ENCODE measurements at regions not wholly inside any gene's neighbourhood (a gene's known extent, or its start where the extent isn't known, plus 50 kb on each side); places are given as distances from the start of the nearest gene placed in this dataset.

- H3K79me2 ChIP-seq (ENCODE audit: control insufficient read depth in 1 of 2, insufficient read depth in 2 of 2, low read length in 2 of 2), result no peaks in the 10 kb centered on the region
- FAIRE-seq, result no peak
Measured at GRCh38 chr3:18998069-18998468, 150.2 kb upstream of the KCNH8 start.

More at GRCh38 chr3:18998069-18998468, 150.2 kb upstream of the KCNH8 start:
- Histone ChIP-seq H2AFZ (ENCODE audit: low read length) (no peak overlapping the region), H3K14ac (ENCODE audit: insufficient read length) (no peak overlapping the region), H3K56ac (replicated peaks; ENCODE audit: insufficient read length, low read depth, low read length) (no peak overlapping the region), H4K91ac (replicated peaks; ENCODE audit: insufficient read length, low read length) (no peak overlapping the region), H3K79me1 (ENCODE audit: low read depth, low read length) (no peaks in the 10 kb centered on the region), H2BK120ac (replicated peaks; ENCODE audit: low read depth, low read length) (no peak overlapping the region), H3K23ac (ENCODE audit: insufficient read length) (no peak overlapping the region), H4K8ac (ENCODE audit: extremely low read depth, insufficient read depth, low read length) (no peak overlapping the region), H2BK20ac (ENCODE audit: low read length) (no peak overlapping the region), H3K4ac (replicated peaks; ENCODE audit: insufficient read length, low read depth, low read length) (no peak overlapping the region), H2AK5ac (ENCODE audit: low read depth, low read length) (no peak overlapping the region), H3K4me2 (ENCODE audit: insufficient read depth in 1 of 2, low read depth in 2 of 2, low read length in 2 of 2) (no peak overlapping the region), H3K9me3 (ENCODE audit: insufficient read depth in 2 of 2, low read depth in 1 of 2, low read length in 1 of 2) (peaks cover 10 to 13% of the 10 kb centered on the region in 2 experiments), H4K5ac (ENCODE audit: insufficient read length, low read depth, low read length) (no peak overlapping the region), H3K4me1 (replicated peaks in 1 of 4; ENCODE audit: control insufficient read depth in 3 of 4, insufficient read depth in 4 of 4, low read length in 3 of 4) (peaks cover 0 to under 1% (median 0%) of the 10 kb centered on the region in 4 experiments; a peak in 1 of 7 replicates), H3K27ac (ENCODE audit: low read depth, low read length) (no peak overlapping the region), H3K23me2 (ENCODE audit: low read depth, low read length) (no peaks in the 10 kb centered on the region), H3K9ac (replicated peaks in 1 of 4; ENCODE audit: extremely low read depth in 1 of 4, low read depth in 3 of 4, low read length in 3 of 4) (no peak overlapping the region), H3K27me3 (replicated peaks in 1 of 4; ENCODE audit: control insufficient read depth in 3 of 4, extremely low read depth in 1 of 4, insufficient read depth in 3 of 4, low read length in 3 of 4) (no peaks in the 10 kb centered on the region), H3K36me3 (ENCODE audit: control insufficient read depth in 2 of 4, insufficient read depth in 4 of 4, low read length in 3 of 4) (no peaks in the 10 kb centered on the region; a peak in 1 of 8 replicates), H3K18ac (ENCODE audit: extremely low read depth, low read length) (no peak overlapping the region), H3K4me3 (ENCODE audit: extremely low read depth in 1 of 4, insufficient read depth in 2 of 4, low read depth in 3 of 4, low read length in 4 of 4) (no peak overlapping the region), H4K20me1 (replicated peaks in 1 of 2; ENCODE audit: control insufficient read depth in 1 of 2, insufficient read depth in 2 of 2, low read length in 2 of 2) (no peaks in the 10 kb centered on the region), H2BK15ac (ENCODE audit: low read length) (no peak overlapping the region), H2BK12ac (ENCODE audit: low read depth, low read length) (no peak overlapping the region), H2BK5ac (ENCODE audit: low read depth, low read length) (no peak overlapping the region)
- ChIA-PET CTCF (ENCODE audit: partially characterized antibody) (no interaction called here), POLR2A (ENCODE audit: partially characterized antibody) (no interaction called here)
- WGBS, 2 experiments (ENCODE audit: extremely low coverage in 1 of 2, insufficient coverage in 1 of 2, insufficient read length in 1 of 2, insufficient replicate concordance in 2 of 2, low coverage in 1 of 2, low lambda C conversion rate in 2 of 2, missing lambda C conversion rate in 1 of 2), result 83% methylated on average over 4 of the region's 4 CpGs; no CpG with 5 or more reads in 1 of the 2 experiments
- no peak for DNase-seq (ENCODE audit: low read depth in 1 of 2, low spot score in 2 of 2)
- TF ChIP-seq FOSL1 (IDR thresholded peaks at IDR 0.05; ENCODE audit: insufficient read depth, low read depth, low read length) (no peak), GTF2F1 (IDR thresholded peaks at IDR 0.05; ENCODE audit: borderline replicate concordance, low read depth, low read length) (no peak), ASH2L (IDR thresholded peaks at IDR 0.05; ENCODE audit: low read length) (no peak), KDM4A (IDR thresholded peaks at IDR 0.05; ENCODE audit: low read depth, low read length, severe bottlenecking) (no peak), CTCF (IDR thresholded peaks at IDR 0.05; ENCODE audit: control extremely low read depth in 1 of 3, insufficient read depth in 1 of 3, low read depth in 1 of 3, low read length in 3 of 3) (no peak), TEAD4 (IDR thresholded peaks at IDR 0.05; ENCODE audit: low read depth, low read length) (no peak), GABPA (IDR thresholded peaks at IDR 0.05; ENCODE audit: borderline replicate concordance, insufficient read depth, low read length) (no peak)

Data from H1 (cell line).